ENCODE measurements at regions not wholly inside any gene's neighbourhood (a gene's known extent, or its start where the extent isn't known, plus 50 kb on each side); places are given as distances from the start of the nearest gene placed in this dataset.

GRCh38 chr2:14899621-14900414 lies 267.3 kb downstream of the LRATD1 start:
- Histone ChIP-seq H3K27ac (replicated peaks) (no peak overlapping the region), H3K4me3 (replicated peaks; ENCODE audit: insufficient read depth, low read length) (no peak overlapping the region), H3K27me3 (ENCODE audit: insufficient read depth, poor library complexity, severe bottlenecking) (no peaks in the 10 kb centered on the region)
- TF ChIP-seq REST (IDR thresholded peaks at IDR 0.05; ENCODE audit: insufficient replicate concordance, low read depth) (no peak), SPI1 (IDR thresholded peaks at IDR 0.05; ENCODE audit: borderline replicate concordance, low read depth) (no peak), CTCF (IDR thresholded peaks at IDR 0.05; ENCODE audit: insufficient read depth, low read length) (no peak), POLR2AphosphoS5 (IDR thresholded peaks at IDR 0.05; ENCODE audit: low read depth) (no peak), GABPA (IDR thresholded peaks at IDR 0.05; ENCODE audit: low read depth) (no peak)
- no peak for DNase-seq (ENCODE audit: low read depth in 1 of 2, low spot score in 1 of 2)

- no peaks in the 10 kb centered on the region for H3K27me3 ChIP-seq (ENCODE audit: insufficient read depth, poor library complexity, severe bottlenecking)
- H3K27ac ChIP-seq (replicated peaks) = no peak overlapping the region
- no peak for TF ChIP-seq REST (IDR thresholded peaks at IDR 0.05; ENCODE audit: insufficient replicate concordance, low read depth)
- no peak for TF ChIP-seq GABPA (IDR thresholded peaks at IDR 0.05; ENCODE audit: low read depth)
- no peak for TF ChIP-seq SPI1 (IDR thresholded peaks at IDR 0.05; ENCODE audit: borderline replicate concordance, low read depth)
- TF ChIP-seq POLR2AphosphoS5 (IDR thresholded peaks at IDR 0.05; ENCODE audit: low read depth) = no peak
- no peak for DNase-seq (ENCODE audit: low read depth in 1 of 2, low spot score in 1 of 2)
- H3K4me3 ChIP-seq (replicated peaks; ENCODE audit: insufficient read depth, low read length) = no peak overlapping the region
Measured at GRCh38 chr2:14901737-14902136, 269.2 kb downstream of the LRATD1 start.

- Histone ChIP-seq H3K27me3 (ENCODE audit: insufficient read depth, poor library complexity, severe bottlenecking) (no peaks in the 10 kb centered on the region), H3K27ac (replicated peaks) (no peak overlapping the region), H3K4me3 (replicated peaks; ENCODE audit: insufficient read depth, low read length) (no peak overlapping the region)
- DNase-seq (ENCODE audit: low read depth in 1 of 2, low spot score in 1 of 2) = peak; percentile 28 to 33
- no peak for TF ChIP-seq SPI1 (IDR thresholded peaks at IDR 0.05; ENCODE audit: borderline replicate concordance, low read depth)
- TF ChIP-seq GABPA (IDR thresholded peaks at IDR 0.05; ENCODE audit: low read depth) = no peak
- no peak for TF ChIP-seq CTCF (IDR thresholded peaks at IDR 0.05; ENCODE audit: insufficient read depth, low read length)
- TF ChIP-seq REST (IDR thresholded peaks at IDR 0.05; ENCODE audit: insufficient replicate concordance, low read depth) = no peak
- TF ChIP-seq POLR2AphosphoS5 (IDR thresholded peaks at IDR 0.05; ENCODE audit: low read depth) = no peak
Measured at GRCh38 chr2:14902953-14903352, 270.4 kb downstream of the LRATD1 start.

All from HL-60 (cell line).